GM12891 (cell line): ENCODE measurements at regions not wholly inside any gene's neighbourhood (a gene's known extent, or its start where the extent isn't known, plus 50 kb on each side); places are given as distances from the start of the nearest gene placed in this dataset.

ENCODE experiments used
- POLR2A ChIP-seq: IDR thresholded peaks from 2 replicates; pipeline ENCODE4 v1.6.1; 2011; ENCODE audit warnings: low read depth, low read length, control low read depth
- POLR2AphosphoS5 ChIP-seq: IDR thresholded peaks from 2 replicates; pipeline ENCODE4 v1.6.1; 2011; ENCODE audit warnings: low read depth, low read length, control low read depth
- SPI1 ChIP-seq: IDR thresholded peaks from 2 replicates; pipeline ENCODE4 v1.6.1; 2011; ENCODE audit warnings: low read depth, low read length, control low read depth
- TAF1 ChIP-seq: IDR thresholded peaks from 2 replicates; pipeline ENCODE4 v1.6.1; 2011; ENCODE audit warnings: low read depth, low read length, control low read depth

DNA sequence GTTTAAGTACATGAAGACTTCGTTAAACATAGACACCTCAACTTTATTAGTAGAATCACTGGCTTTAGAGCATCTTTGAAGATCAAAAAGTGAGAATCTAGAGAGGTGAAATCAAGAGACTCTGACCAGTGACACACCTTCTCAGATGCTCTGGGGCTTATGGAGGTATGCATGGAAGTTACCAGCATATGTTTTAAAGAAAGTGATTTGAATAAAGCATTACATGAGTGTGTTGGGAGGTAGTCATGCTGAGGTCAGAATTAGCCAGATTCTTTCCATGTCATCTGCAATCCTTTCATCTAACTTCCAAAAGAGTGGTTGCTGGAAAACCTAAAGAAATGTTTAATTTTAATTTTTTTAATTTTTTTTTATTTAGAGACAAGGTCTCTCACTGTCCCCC lies 658.0 kb upstream of the GOLIM4 start:
- TF ChIP-seq POLR2A (no peak), TAF1 (no peak), POLR2AphosphoS5 (no peak), SPI1 (no peak)
